Neural progenitor cell (in vitro differentiated cells): ENCODE measurements at regions not wholly inside any gene's neighbourhood (a gene's known extent, or its start where the extent isn't known, plus 50 kb on each side); places are given as distances from the start of the nearest gene placed in this dataset.
A peak's percentile ranks its signal among the peaks of the same experiment; 100 is the strongest.

ENCODE experiments used
- DNase-seq: peaks from one replicate; pipeline ENCODE4 v3.0.0-alpha.2; 2016; ENCODE audit warnings: low spot score
- H2AFZ ChIP-seq: fragments of 200-600 bp; sonication (generic); replicated peaks from 2 replicates; pipeline ENCODE4 v1.6.1; 2016; ENCODE audit warnings: antibody characterized with exemption
- H3F3A ChIP-seq: fragments of 200-600 bp; sonication (generic); 2 replicates; pipeline ENCODE4 v1.6.1; 2016; ENCODE audit warnings: antibody characterized with exemption, low read depth
- H3K27ac ChIP-seq: fragments of 200-600 bp; sonication (generic); 2 replicates; pipeline ENCODE4 v1.5.1; 2016; ENCODE audit warnings: mild to moderate bottlenecking
- H3K27me3 ChIP-seq: fragments of 200-600 bp; sonication (generic); 2 replicates; pipeline ENCODE4 v1.6.1; 2016; ENCODE audit warnings: mild to moderate bottlenecking, moderate library complexity
- H3K36me3 ChIP-seq: fragments of 200-600 bp; sonication (generic); 2 replicates; pipeline ENCODE4 v1.5.1; 2016
- H3K4me1 ChIP-seq: fragments of 200-600 bp; sonication (generic); 2 replicates; pipeline ENCODE4 v1.6.1; 2016; ENCODE audit warnings: mixed run types
- H3K4me2 ChIP-seq: fragments of 200-600 bp; sonication (generic); 2 replicates; pipeline ENCODE4 v1.6.1; 2016
- H3K4me3 ChIP-seq: fragments of 200-600 bp; sonication (generic); 2 replicates; pipeline ENCODE4 v1.5.1; 2016
- H3K79me2 ChIP-seq: fragments of 200-600 bp; sonication (generic); 2 replicates; pipeline ENCODE4 v1.6.1; 2016; ENCODE audit warnings: low read depth
- H3K9ac ChIP-seq: fragments of 200-600 bp; sonication (generic); 2 replicates; pipeline ENCODE4 v1.6.1; 2016
- H3K9me3 ChIP-seq: fragments of 200-600 bp; sonication (generic); 2 replicates; pipeline ENCODE4 v1.5.1; 2016; ENCODE audit warnings: low read depth
- H4K20me1 ChIP-seq: fragments of 200-600 bp; sonication (generic); 2 replicates; pipeline ENCODE4 v1.6.1; 2016; ENCODE audit warnings: low read depth
- H3K27ac Mint-ChIP-seq: 3 replicates; pipeline ENCODE4 v1.8.0; 2021; ENCODE audit warnings: mixed read lengths
- H3K27me3 Mint-ChIP-seq: 2 replicates; pipeline ENCODE4 v1.8.0; 2022; ENCODE audit warnings: low read depth, mild to moderate bottlenecking, inconsistent platforms, moderate library complexity, mixed read lengths; ENCODE audit not compliant: insufficient read depth
- H3K36me3 Mint-ChIP-seq: 3 replicates; pipeline ENCODE4 v1.8.0; 2021; ENCODE audit warnings: mixed read lengths
- H3K4me1 Mint-ChIP-seq: 3 replicates; pipeline ENCODE4 v1.8.0; 2021; ENCODE audit warnings: mixed read lengths
- H3K4me3 Mint-ChIP-seq: 3 replicates; pipeline ENCODE4 v1.8.0; 2021; ENCODE audit warnings: mild to moderate bottlenecking, moderate library complexity, mixed read lengths
- H3K9me3 Mint-ChIP-seq: 3 replicates; pipeline ENCODE4 v1.8.0; 2020; ENCODE audit warnings: mixed read lengths
- EZH2 ChIP-seq: fragments of 200-600 bp; sonication (generic); IDR thresholded peaks from 2 replicates; pipeline ENCODE4 v1.6.1; 2017; ENCODE audit warnings: antibody characterized with exemption, mild to moderate bottlenecking, moderate library complexity
- EZH2phosphoT487 ChIP-seq: fragments of 200-600 bp; sonication (generic); IDR thresholded peaks from 2 replicates; pipeline ENCODE4 v1.6.1; 2017; ENCODE audit warnings: antibody characterized with exemption
- TF ChIP-seq, protein P1 (sequence below): fragments of 200-600 bp; sonication (generic); IDR thresholded peaks from 2 replicates; pipeline ENCODE4 v1.5.1; 2017; ENCODE audit warnings: antibody characterized with exemption, mild to moderate bottlenecking

DNA sequence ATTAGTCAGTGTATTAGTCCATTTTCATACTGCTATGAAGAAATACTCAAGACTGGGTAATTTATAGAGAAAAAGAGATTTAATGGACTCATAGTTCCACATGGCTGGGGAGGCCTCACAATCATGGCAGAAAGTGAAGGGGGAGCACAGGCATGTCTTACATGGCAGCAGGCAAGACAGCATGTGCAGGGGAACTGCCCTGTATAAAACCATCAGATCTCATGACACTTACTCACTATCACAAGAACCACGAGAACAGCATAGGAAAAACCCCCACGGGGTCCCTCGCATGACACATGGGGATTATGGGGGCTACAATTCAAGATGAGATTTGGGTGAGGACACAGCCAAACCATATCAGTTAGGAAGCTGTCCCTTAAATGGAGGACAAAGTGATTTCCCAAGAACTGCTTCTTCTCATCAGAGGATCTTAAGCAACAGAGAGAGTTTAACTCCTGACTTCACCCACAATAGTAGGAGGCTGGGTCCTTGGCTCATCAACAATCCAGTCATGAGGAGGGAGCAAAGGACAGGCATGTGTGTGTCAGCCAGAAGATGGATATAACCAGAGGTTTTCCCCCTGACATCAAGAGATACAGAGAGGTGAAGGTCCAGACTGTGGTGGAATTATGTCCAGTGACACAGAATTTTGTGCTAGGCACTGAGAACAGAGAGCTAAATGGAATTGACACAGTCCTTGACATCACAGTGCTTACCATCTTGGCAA lies 203.8 kb upstream of the SH3BP4 start:
- Histone ChIP-seq H3K79me2 (no peaks in the 10 kb centered on the region), H3K9me3 (no peaks in the 10 kb centered on the region), H3K36me3 (no peaks in the 10 kb centered on the region), H3F3A (no peaks in the 10 kb centered on the region), H3K27ac (no peak overlapping the region), H3K4me3 (no peak overlapping the region), H2AFZ (no peak overlapping the region), H3K4me1 (no peaks in the 10 kb centered on the region), H3K4me2 (no peak overlapping the region), H4K20me1 (no peaks in the 10 kb centered on the region), H3K9ac (no peak overlapping the region), H3K27me3 (no peaks in the 10 kb centered on the region)
- H3K9me3 Mint-ChIP-seq = peaks cover 20% of the 10 kb centered on the region
- H3K27ac Mint-ChIP-seq = no peak overlapping the region
- peaks cover 7% of the 10 kb centered on the region for H3K4me1 Mint-ChIP-seq
- peaks cover 1% of the 10 kb centered on the region for H3K36me3 Mint-ChIP-seq
- DNase-seq = no peak
- no peak for TF ChIP-seq EZH2
- TF ChIP-seq, protein P1, sequence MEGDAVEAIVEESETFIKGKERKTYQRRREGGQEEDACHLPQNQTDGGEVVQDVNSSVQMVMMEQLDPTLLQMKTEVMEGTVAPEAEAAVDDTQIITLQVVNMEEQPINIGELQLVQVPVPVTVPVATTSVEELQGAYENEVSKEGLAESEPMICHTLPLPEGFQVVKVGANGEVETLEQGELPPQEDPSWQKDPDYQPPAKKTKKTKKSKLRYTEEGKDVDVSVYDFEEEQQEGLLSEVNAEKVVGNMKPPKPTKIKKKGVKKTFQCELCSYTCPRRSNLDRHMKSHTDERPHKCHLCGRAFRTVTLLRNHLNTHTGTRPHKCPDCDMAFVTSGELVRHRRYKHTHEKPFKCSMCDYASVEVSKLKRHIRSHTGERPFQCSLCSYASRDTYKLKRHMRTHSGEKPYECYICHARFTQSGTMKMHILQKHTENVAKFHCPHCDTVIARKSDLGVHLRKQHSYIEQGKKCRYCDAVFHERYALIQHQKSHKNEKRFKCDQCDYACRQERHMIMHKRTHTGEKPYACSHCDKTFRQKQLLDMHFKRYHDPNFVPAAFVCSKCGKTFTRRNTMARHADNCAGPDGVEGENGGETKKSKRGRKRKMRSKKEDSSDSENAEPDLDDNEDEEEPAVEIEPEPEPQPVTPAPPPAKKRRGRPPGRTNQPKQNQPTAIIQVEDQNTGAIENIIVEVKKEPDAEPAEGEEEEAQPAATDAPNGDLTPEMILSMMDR = no peak
- no peak for TF ChIP-seq EZH2phosphoT487
- no peaks in the 10 kb centered on the region for H3K27me3 Mint-ChIP-seq
- no peak overlapping the region for H3K4me3 Mint-ChIP-seq

DNA sequence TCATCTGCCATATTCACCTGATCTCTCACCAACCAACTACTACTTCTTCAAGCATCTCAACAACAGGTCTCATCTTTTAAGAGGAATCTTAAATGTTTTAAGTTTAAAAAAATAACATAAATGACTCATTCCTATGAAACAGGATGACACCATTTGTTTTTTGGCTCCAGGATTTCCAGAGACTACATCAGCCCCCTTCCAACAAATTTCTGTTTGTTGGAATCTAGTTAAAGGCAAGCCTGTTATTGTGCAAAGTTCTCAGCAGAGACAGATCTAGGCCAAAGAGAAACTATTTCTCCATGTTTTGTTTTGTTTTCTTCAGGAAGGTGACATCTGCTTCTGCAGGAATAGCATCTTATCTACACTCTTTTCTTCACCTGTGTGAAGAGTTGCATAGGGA lies 204.8 kb upstream of the SH3BP4 start:
- Histone ChIP-seq H3K9ac (no peak overlapping the region), H3K36me3 (no peaks in the 10 kb centered on the region), H3K79me2 (no peaks in the 10 kb centered on the region), H3F3A (no peaks in the 10 kb centered on the region), H3K4me2 (no peak overlapping the region), H3K4me1 (no peaks in the 10 kb centered on the region), H3K27me3 (no peaks in the 10 kb centered on the region), H2AFZ (no peak overlapping the region), H3K9me3 (no peaks in the 10 kb centered on the region), H4K20me1 (no peaks in the 10 kb centered on the region), H3K4me3 (no peak overlapping the region), H3K27ac (no peak overlapping the region)
- H3K27me3 Mint-ChIP-seq = no peaks in the 10 kb centered on the region
- peaks cover 22% of the 10 kb centered on the region for H3K9me3 Mint-ChIP-seq
- DNase-seq = no peak
- TF ChIP-seq, protein P1 = no peak
- TF ChIP-seq EZH2 = no peak
- TF ChIP-seq EZH2phosphoT487 = no peak
- no peak overlapping the region for H3K4me3 Mint-ChIP-seq
- peaks cover 1% of the 10 kb centered on the region for H3K36me3 Mint-ChIP-seq
- H3K4me1 Mint-ChIP-seq = peaks cover 7% of the 10 kb centered on the region
- H3K27ac Mint-ChIP-seq = no peak overlapping the region

DNA sequence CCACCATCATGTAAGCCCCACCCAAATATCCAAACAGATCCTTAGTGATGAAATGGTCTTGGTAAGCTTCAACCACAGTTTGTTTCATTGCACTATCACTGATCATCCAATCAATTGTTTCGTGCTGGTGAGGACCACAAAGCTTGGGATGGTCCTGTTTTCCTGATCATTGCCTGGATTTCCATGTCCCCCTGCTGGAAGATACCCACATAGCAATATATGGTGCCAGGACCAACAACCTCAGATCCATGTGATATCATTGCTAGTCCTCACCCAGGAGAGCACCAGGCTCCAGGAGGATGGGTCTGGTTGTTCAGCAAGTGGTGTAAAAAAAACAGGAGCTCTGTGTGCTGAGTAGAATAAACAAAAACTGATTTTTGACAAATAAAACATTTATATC lies 206.5 kb upstream of the SH3BP4 start:
- Histone ChIP-seq H3F3A (no peaks in the 10 kb centered on the region), H3K9ac (no peak overlapping the region), H3K27ac (no peak overlapping the region), H3K4me3 (no peak overlapping the region), H4K20me1 (no peaks in the 10 kb centered on the region), H3K4me1 (no peaks in the 10 kb centered on the region), H3K9me3 (no peaks in the 10 kb centered on the region), H3K4me2 (no peak overlapping the region), H2AFZ (no peak overlapping the region), H3K36me3 (no peaks in the 10 kb centered on the region), H3K79me2 (no peaks in the 10 kb centered on the region), H3K27me3 (no peaks in the 10 kb centered on the region)
- DNase-seq = no peak
- peaks cover 1% of the 10 kb centered on the region for H3K36me3 Mint-ChIP-seq
- no peaks in the 10 kb centered on the region for H3K27me3 Mint-ChIP-seq
- no peak for TF ChIP-seq EZH2
- no peak for TF ChIP-seq EZH2phosphoT487
- TF ChIP-seq, protein P1 = peak; percentile 39
- no peak overlapping the region for H3K27ac Mint-ChIP-seq
- H3K9me3 Mint-ChIP-seq = peaks cover 32% of the 10 kb centered on the region
- no peaks in the 10 kb centered on the region for H3K4me1 Mint-ChIP-seq
- peak overlapping the region; percentile 54 for H3K4me3 Mint-ChIP-seq
